ENCODE measurements at regions not wholly inside any gene's neighbourhood (a gene's known extent, or its start where the extent isn't known, plus 50 kb on each side); places are given as distances from the start of the nearest gene placed in this dataset.

DNA sequence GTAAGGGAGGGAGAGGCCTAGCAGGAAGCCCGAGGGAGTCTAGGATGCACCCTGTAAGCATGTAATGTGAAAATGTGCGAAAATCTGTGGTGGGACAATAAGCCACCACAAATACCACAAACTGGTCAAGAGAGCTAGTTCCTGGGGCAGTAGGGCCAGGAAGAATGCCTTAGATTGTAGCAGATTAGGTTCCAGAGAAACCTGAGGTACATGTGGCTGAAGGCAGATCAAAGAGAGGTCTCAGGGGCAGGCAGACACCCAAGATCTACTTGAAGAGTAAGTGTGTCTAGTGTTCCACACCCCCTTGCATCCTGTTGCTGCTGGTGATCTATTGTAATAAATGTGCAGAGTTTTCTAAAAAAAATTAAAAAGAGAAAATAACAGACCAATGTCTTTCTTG lies 1677.3 kb upstream of the CDH6 start (continued):
- TF ChIP-seq, protein P1, sequence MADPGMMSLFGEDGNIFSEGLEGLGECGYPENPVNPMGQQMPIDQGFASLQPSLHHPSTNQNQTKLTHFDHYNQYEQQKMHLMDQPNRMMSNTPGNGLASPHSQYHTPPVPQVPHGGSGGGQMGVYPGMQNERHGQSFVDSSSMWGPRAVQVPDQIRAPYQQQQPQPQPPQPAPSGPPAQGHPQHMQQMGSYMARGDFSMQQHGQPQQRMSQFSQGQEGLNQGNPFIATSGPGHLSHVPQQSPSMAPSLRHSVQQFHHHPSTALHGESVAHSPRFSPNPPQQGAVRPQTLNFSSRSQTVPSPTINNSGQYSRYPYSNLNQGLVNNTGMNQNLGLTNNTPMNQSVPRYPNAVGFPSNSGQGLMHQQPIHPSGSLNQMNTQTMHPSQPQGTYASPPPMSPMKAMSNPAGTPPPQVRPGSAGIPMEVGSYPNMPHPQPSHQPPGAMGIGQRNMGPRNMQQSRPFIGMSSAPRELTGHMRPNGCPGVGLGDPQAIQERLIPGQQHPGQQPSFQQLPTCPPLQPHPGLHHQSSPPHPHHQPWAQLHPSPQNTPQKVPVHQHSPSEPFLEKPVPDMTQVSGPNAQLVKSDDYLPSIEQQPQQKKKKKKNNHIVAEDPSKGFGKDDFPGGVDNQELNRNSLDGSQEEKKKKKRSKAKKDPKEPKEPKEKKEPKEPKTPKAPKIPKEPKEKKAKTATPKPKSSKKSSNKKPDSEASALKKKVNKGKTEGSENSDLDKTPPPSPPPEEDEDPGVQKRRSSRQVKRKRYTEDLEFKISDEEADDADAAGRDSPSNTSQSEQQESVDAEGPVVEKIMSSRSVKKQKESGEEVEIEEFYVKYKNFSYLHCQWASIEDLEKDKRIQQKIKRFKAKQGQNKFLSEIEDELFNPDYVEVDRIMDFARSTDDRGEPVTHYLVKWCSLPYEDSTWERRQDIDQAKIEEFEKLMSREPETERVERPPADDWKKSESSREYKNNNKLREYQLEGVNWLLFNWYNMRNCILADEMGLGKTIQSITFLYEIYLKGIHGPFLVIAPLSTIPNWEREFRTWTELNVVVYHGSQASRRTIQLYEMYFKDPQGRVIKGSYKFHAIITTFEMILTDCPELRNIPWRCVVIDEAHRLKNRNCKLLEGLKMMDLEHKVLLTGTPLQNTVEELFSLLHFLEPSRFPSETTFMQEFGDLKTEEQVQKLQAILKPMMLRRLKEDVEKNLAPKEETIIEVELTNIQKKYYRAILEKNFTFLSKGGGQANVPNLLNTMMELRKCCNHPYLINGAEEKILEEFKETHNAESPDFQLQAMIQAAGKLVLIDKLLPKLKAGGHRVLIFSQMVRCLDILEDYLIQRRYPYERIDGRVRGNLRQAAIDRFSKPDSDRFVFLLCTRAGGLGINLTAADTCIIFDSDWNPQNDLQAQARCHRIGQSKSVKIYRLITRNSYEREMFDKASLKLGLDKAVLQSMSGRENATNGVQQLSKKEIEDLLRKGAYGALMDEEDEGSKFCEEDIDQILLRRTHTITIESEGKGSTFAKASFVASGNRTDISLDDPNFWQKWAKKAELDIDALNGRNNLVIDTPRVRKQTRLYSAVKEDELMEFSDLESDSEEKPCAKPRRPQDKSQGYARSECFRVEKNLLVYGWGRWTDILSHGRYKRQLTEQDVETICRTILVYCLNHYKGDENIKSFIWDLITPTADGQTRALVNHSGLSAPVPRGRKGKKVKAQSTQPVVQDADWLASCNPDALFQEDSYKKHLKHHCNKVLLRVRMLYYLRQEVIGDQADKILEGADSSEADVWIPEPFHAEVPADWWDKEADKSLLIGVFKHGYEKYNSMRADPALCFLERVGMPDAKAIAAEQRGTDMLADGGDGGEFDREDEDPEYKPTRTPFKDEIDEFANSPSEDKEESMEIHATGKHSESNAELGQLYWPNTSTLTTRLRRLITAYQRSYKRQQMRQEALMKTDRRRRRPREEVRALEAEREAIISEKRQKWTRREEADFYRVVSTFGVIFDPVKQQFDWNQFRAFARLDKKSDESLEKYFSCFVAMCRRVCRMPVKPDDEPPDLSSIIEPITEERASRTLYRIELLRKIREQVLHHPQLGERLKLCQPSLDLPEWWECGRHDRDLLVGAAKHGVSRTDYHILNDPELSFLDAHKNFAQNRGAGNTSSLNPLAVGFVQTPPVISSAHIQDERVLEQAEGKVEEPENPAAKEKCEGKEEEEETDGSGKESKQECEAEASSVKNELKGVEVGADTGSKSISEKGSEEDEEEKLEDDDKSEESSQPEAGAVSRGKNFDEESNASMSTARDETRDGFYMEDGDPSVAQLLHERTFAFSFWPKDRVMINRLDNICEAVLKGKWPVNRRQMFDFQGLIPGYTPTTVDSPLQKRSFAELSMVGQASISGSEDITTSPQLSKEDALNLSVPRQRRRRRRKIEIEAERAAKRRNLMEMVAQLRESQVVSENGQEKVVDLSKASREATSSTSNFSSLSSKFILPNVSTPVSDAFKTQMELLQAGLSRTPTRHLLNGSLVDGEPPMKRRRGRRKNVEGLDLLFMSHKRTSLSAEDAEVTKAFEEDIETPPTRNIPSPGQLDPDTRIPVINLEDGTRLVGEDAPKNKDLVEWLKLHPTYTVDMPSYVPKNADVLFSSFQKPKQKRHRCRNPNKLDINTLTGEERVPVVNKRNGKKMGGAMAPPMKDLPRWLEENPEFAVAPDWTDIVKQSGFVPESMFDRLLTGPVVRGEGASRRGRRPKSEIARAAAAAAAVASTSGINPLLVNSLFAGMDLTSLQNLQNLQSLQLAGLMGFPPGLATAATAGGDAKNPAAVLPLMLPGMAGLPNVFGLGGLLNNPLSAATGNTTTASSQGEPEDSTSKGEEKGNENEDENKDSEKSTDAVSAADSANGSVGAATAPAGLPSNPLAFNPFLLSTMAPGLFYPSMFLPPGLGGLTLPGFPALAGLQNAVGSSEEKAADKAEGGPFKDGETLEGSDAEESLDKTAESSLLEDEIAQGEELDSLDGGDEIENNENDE (IDR thresholded peaks at IDR 0.05; ENCODE audit: insufficient replicate concordance, low read length): no peak
- TF ChIP-seq SP4 (IDR thresholded peaks at IDR 0.05; ENCODE audit: low read length): no peak
- TF ChIP-seq BRCA1 (IDR thresholded peaks at IDR 0.05; ENCODE audit: low read depth, low read length): no peak
- TF ChIP-seq CBX8 (IDR thresholded peaks at IDR 0.05; ENCODE audit: borderline replicate concordance, low read depth, low read length): no peak
- TF ChIP-seq CEBPB (IDR thresholded peaks at IDR 0.05; ENCODE audit: low read depth, low read length): no peak
- no peak for TF ChIP-seq EGR1 (IDR thresholded peaks at IDR 0.05; ENCODE audit: borderline replicate concordance, low read depth, low read length)
- TF ChIP-seq, protein P2, sequence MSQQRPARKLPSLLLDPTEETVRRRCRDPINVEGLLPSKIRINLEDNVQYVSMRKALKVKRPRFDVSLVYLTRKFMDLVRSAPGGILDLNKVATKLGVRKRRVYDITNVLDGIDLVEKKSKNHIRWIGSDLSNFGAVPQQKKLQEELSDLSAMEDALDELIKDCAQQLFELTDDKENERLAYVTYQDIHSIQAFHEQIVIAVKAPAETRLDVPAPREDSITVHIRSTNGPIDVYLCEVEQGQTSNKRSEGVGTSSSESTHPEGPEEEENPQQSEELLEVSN (IDR thresholded peaks at IDR 0.05): no peak
- no peak for TF ChIP-seq POLR2A (IDR thresholded peaks at IDR 0.05; ENCODE audit: control extremely low read depth in 1 of 2, low read depth in 2 of 2, low read length in 2 of 2)
- TF ChIP-seq, protein P3, sequence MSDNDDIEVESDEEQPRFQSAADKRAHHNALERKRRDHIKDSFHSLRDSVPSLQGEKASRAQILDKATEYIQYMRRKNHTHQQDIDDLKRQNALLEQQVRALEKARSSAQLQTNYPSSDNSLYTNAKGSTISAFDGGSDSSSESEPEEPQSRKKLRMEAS (IDR thresholded peaks at IDR 0.05): no peak
- no peak for TF ChIP-seq KDM5A (IDR thresholded peaks at IDR 0.05; ENCODE audit: low read length)
- TF ChIP-seq ZNF274 (IDR thresholded peaks at IDR 0.05; ENCODE audit: borderline replicate concordance, extremely low read depth, low read length): no peak
- no peak for TF ChIP-seq RXRA (IDR thresholded peaks at IDR 0.05; ENCODE audit: insufficient read depth, low read depth, low read length)
- no peak for TF ChIP-seq RBBP5 (IDR thresholded peaks at IDR 0.05; ENCODE audit: borderline replicate concordance, low read depth, low read length)

Data from H1 (cell line).